ENCODE measurements at regions not wholly inside any gene's neighbourhood (a gene's known extent, or its start where the extent isn't known, plus 50 kb on each side); places are given as distances from the start of the nearest gene placed in this dataset.

DNA sequence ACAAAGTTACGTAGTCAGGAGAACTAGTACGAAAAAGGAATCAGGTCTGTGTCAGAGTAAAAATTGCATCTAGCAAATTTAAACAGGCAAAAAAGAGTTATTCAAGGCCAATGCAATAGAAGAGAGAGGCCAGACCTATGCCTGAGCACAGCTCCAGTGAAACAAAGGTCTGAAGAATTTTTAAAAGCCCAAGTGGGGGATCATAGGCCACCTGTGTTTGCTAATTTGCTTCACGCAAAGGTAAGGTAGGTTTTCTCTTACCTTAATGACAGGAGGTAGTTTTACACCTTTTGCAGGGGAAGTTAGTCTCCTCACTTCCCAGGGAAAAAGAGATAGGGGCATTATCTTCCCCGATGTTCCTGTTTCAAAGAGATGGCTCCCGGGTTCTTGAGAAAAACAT, 448.6 kb upstream of the TECRL start:
- TF ChIP-seq, protein P1, sequence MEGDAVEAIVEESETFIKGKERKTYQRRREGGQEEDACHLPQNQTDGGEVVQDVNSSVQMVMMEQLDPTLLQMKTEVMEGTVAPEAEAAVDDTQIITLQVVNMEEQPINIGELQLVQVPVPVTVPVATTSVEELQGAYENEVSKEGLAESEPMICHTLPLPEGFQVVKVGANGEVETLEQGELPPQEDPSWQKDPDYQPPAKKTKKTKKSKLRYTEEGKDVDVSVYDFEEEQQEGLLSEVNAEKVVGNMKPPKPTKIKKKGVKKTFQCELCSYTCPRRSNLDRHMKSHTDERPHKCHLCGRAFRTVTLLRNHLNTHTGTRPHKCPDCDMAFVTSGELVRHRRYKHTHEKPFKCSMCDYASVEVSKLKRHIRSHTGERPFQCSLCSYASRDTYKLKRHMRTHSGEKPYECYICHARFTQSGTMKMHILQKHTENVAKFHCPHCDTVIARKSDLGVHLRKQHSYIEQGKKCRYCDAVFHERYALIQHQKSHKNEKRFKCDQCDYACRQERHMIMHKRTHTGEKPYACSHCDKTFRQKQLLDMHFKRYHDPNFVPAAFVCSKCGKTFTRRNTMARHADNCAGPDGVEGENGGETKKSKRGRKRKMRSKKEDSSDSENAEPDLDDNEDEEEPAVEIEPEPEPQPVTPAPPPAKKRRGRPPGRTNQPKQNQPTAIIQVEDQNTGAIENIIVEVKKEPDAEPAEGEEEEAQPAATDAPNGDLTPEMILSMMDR (IDR thresholded peaks at IDR 0.05; ENCODE audit: borderline replicate concordance, insufficient read depth, low read depth, low read length) = no peak
- no peak overlapping the region for H3K4me3 ChIP-seq (ENCODE audit: low read depth, low read length)

DNA sequence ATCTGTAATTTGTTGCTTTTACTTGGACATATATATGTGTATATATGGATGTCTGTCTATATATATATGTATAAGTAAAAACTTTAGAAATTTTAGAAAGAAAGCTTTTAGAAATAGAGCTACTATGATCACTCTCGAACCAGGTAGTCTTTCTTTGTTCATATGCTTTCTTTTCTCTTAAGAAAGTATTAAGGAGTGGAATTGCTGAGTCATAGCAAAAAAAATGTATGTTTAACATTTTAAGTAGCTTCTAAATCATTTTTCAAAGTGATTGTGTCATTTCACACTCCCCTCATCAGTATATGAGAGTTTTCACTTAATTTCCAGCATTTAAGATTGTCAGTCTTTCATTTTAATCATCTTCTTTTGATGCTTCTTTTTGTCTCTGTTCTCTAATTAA, 447.9 kb upstream of the TECRL start:
- no peak overlapping the region for H3K4me3 ChIP-seq (ENCODE audit: low read depth, low read length)
- TF ChIP-seq, protein P1 (IDR thresholded peaks at IDR 0.05; ENCODE audit: borderline replicate concordance, insufficient read depth, low read depth, low read length) = no peak

DNA sequence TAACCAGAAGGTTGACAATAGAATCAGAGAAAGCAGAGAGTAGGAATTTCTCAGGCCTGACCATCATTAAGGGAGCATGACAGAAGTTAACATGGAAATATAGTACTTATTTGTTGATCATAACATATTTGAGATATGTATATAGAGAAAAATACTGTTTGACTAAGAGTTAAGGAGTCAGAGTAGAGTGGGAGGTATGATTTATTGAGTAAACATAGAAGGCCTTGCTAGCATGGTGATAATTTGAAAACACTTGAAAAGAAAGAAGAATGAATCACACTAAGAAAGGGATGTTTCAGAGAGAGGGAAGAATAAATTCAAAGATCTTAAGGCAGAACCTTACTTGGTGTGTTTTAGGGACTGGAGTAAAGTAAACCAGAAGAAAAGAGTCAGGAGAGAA, 437.2 kb upstream of the TECRL start:
- TF ChIP-seq, protein P1 (IDR thresholded peaks at IDR 0.05; ENCODE audit: borderline replicate concordance, insufficient read depth, low read depth, low read length) = no peak

DNA sequence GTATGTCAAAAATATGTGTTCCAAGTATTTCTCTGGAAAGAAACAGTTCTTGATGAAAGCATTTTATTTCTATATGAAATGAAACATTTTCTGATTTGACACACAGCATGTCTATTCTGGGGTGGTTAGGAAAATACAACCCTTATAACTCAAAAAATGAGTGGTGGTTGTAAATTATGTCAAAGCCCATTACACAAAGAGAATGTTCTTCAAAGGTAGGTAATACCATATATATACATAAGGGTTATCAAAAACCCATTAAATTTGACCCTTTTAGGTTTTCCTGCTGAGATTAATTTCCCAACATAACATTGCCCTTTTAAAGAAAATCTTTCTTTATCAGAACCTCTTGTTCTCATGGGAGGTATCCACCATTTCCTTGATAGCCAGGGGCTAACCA, 420.5 kb upstream of the TECRL start:
- H3K4me3 ChIP-seq (ENCODE audit: low read depth, low read length) = no peak overlapping the region
- TF ChIP-seq, protein P1 (IDR thresholded peaks at IDR 0.05; ENCODE audit: borderline replicate concordance, insufficient read depth, low read depth, low read length) = no peak

More for the DNA sequence above, 437.2 kb upstream of the TECRL start:
- no peak overlapping the region for H3K4me3 ChIP-seq (ENCODE audit: low read depth, low read length)

DNA sequence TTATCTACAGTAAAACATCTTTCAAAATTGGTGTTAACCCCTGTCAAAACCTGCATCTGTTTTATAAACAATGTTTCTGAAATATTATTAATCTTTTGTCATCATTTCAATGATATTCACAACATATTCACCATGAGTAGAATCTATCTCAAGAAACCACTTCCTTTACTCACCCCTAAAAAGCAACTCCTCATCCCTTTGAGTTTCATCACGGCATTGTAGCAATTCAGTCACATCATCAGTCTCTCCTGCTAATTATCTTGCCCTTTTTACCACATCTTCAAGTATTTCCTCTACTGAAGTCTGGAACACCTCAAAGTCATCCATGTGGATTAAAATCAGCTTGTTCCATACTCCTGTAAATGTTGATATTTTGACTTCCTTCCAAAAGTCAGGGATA, 415.3 kb upstream of the TECRL start:
- H3K4me3 ChIP-seq (ENCODE audit: low read depth, low read length) = no peak overlapping the region
- TF ChIP-seq, protein P1 (IDR thresholded peaks at IDR 0.05; ENCODE audit: borderline replicate concordance, insufficient read depth, low read depth, low read length) = no peak

DNA sequence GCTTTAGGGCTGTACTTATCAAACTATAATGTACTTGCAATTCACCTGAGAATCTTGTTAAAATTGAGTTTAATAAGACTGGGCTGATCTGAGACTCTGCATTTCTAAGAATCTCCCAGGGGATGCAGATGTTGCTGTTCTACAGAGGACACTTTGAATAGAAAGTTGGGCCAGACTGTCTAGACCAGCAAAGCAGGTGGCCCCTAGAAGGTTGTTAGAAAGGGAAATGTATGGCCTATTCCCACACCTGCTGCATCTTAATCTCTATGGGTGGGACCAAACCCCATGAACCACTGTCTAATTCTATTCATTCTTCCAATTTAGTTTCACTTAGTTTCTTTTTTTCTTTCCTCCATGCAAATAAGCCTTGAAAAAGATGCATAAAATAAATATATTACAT, 413.2 kb upstream of the TECRL start:
- H3K4me3 ChIP-seq (ENCODE audit: low read depth, low read length) = no peak overlapping the region
- TF ChIP-seq, protein P1 (IDR thresholded peaks at IDR 0.05; ENCODE audit: borderline replicate concordance, insufficient read depth, low read depth, low read length) = no peak

DNA sequence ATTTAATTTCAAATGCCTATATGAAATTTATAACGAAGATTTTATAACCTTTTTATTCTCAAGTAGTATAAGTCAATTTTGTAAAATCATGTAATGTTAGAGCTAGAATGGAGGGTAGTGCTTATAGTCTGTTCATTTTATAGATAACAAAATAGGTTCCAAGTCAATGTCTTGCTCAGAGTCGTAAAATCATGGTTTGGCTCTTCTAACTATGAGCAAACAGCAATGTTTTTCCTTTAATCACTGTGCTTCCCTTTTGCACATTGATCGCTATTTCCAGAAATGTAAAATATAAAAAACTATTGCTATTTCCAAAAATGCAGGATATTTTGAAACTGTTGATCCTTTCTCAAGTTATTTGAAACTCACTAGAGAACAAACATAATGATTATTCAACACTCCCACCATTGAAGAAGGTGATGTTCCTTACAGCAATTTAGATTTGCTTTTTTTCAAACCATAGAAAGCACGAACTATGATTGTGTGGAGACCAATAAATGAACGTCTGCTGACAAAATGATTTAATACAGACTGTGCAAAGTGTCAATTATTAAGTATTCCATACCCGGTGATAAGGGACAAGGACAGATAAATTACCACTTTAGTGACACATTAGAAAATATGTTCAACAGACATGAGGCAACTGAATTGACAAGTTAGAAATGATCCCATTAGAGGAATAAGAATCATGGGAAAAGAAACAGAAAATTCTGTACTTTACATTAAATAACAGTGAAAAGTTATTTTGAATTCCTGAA, 412.1 kb upstream of the TECRL start:
- no peak overlapping the region for H3K4me3 ChIP-seq (ENCODE audit: low read depth, low read length)
- TF ChIP-seq, protein P1 (IDR thresholded peaks at IDR 0.05; ENCODE audit: borderline replicate concordance, insufficient read depth, low read depth, low read length) = no peak

Measured in GM12875 (cell line).